Coronary artery (tissue), 2 donors: ENCODE measurements at regions not wholly inside any gene's neighbourhood (a gene's known extent, or its start where the extent isn't known, plus 50 kb on each side); places are given as distances from the start of the nearest gene placed in this dataset.

Source experiments
- DNase-seq: peaks from one replicate; pipeline ENCODE4 v3.0.0-alpha.2; 2017; ENCODE audit warnings: low spot score
- H3K27ac ChIP-seq, 2 donors: fragments of 200-600 bp; sonication (generic); one replicate each; pipeline ENCODE4 v1.5.1; 2016 to 2019
- H3K4me3 ChIP-seq: fragments of 200-600 bp; sonication (generic); 2 replicates; pipeline ENCODE4 v1.5.1; 2016; ENCODE audit warnings: mild to moderate bottlenecking, moderate library complexity
- TF ChIP-seq, protein P1 (sequence below): fragments of 200-600 bp; sonication (generic); IDR thresholded peaks from one replicate; pipeline ENCODE4 v1.5.1; 2019; ENCODE audit warnings: antibody characterized with exemption

DNA sequence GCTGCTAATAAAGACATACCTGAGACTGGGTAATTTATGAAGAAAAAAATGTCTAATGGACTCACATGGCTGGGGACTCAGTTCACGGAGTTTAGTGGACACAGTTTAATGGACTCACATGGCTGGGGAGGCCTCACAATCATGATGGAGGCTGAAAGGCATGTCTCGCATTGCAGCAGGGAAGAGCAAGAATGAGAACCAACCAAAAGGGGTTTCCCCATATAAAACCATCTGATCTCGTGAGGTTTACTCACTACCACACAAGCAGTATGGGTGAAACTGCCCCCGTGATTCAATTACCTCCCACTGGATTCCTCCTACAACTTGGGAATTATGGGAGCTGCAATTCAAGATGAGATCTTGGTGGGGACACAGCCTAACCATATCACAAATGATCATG is 1181.2 kb downstream of the PCDH9 start:
- no peak for DNase-seq
- TF ChIP-seq, protein P1, sequence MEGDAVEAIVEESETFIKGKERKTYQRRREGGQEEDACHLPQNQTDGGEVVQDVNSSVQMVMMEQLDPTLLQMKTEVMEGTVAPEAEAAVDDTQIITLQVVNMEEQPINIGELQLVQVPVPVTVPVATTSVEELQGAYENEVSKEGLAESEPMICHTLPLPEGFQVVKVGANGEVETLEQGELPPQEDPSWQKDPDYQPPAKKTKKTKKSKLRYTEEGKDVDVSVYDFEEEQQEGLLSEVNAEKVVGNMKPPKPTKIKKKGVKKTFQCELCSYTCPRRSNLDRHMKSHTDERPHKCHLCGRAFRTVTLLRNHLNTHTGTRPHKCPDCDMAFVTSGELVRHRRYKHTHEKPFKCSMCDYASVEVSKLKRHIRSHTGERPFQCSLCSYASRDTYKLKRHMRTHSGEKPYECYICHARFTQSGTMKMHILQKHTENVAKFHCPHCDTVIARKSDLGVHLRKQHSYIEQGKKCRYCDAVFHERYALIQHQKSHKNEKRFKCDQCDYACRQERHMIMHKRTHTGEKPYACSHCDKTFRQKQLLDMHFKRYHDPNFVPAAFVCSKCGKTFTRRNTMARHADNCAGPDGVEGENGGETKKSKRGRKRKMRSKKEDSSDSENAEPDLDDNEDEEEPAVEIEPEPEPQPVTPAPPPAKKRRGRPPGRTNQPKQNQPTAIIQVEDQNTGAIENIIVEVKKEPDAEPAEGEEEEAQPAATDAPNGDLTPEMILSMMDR = no peak

DNA sequence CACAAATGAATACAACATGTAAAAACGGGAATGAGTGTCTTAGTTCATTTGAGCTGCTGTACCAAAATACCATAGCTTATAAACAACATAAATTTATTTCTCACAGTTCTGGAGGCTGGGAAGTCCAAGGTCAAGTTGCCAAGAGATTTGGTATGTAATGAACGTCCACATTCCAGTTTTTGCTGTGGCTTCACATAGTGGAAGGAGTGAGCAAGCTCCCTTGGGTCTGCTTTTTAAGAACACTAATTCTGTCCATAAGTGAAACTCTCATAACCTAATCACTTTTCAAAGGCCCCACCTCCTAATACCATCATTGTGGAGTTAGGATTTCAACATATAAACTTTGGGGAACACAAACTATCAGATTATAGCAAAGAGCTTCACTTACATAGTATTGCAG is 1189.6 kb downstream of the PCDH9 start:
- no peak overlapping the region for H3K4me3 ChIP-seq
- TF ChIP-seq, protein P1 = no peak
- H3K27ac ChIP-seq = no peak overlapping the region
- DNase-seq = no peak

More for the DNA sequence above, 1181.2 kb downstream of the PCDH9 start:
- Histone ChIP-seq H3K27ac (no peak overlapping the region), H3K4me3 (no peak overlapping the region)

DNA sequence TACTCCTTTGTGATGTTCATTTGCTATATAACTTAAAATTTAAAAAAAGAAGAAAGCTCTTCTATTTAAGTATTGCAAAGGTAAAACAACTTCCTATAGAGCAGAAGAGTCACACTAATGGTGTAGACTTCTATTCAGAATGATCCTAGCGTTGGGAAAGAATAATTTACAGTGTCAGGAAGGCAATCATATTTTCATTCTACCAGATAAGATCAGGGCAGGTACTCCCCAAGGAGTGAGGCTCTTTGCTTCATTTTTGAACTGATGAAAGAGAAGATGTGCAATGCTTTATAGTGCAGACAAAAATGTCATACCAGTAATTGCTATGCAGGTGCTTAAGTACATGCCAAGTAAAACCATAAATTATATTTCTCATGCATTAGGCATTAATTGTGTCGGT is 1193.0 kb downstream of the PCDH9 start:
- Histone ChIP-seq H3K27ac (no peak overlapping the region), H3K4me3 (no peak overlapping the region)
- TF ChIP-seq, protein P1 = no peak
- no peak for DNase-seq

DNA sequence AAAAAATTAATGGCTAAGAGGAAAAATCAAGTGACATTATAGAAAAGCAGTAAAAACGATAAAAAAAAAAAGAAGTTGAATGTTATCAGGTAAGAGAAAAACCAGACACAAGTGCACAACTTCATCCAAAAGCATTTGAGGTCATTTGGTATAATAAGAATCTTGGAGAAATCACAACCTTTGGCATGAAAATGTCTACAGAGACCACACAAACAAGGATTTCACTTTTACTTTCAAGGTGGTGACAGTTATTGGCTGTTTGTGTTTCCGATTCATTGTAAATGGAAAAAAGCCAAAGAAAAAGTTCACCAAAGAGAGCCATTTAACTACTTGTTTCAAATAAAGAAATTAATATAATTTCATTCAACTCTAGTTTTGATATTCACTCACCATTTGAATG is 1193.5 kb downstream of the PCDH9 start:
- Histone ChIP-seq H3K27ac (no peak overlapping the region), H3K4me3 (no peak overlapping the region)
- no peak for DNase-seq
- TF ChIP-seq, protein P1 = no peak

DNA sequence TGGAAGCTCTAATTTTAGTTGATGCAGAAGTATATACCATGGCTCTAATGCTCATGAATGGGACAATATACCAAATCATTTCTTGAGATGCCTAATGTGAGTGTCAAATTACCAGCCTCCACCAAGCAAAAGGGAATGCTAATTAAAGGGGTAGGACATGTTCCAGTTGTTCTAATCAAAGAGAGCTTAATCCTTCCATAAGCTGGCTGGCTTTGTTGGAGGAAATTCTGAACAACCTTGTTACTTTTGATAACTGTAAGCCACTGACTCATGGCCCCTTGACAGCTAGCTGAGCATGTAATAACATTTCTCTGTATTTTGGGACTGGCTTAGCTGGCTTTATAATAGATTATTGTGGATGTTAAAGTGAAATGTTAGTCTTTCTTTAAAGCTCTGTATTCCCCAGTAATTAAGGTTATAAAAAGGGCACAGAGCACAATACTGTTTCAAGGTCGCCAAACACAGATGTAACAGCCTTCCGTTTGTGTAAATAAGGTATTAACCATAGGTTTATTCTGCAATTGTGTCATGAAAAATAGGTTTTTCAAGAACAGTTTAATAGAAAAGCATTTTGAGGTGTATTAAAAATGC is 1194.0 kb downstream of the PCDH9 start:
- H3K27ac ChIP-seq = no peak overlapping the region
- TF ChIP-seq, protein P1 = no peak
- H3K4me3 ChIP-seq = no peak overlapping the region
- no peak for DNase-seq

DNA sequence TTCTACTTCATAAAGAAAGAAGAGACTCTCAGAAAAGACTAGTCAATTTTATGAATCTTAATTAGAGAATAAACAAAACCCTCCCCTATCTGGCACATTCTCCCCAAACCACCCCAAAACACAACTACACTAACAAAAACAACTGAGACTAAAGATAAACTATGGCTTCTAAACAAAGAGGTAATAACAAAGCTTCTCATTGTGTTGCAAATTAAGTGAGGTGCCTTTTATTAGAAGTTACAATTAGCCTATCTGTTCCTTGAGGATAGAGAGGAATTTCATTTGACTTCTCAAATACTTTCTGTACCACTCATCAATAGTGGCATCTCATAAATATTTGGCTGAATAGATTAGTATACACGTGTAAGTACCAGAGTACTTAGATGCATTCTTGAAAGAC is 1196.2 kb downstream of the PCDH9 start:
- DNase-seq = no peak
- Histone ChIP-seq H3K4me3 (no peak overlapping the region), H3K27ac (no peak overlapping the region)
- TF ChIP-seq, protein P1 = no peak

DNA sequence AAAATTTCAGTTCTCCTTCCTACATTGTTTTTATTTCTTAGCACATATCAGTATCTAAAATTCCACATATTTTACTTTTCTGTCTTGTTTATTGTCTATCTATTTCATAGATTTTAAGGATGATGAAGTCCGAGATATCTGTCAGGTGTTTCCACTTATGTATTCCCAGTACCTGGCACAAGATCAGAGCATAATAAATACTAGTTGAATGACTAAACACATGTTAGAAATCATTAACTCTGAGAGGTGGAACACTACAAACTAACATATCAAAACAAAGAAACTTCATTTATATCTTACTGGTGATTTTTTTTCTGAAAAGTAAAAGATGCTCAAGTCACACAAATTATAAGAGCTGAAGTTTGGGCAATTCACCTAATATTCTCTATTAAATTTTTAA is 1208.3 kb downstream of the PCDH9 start:
- H3K4me3 ChIP-seq = no peak overlapping the region
- TF ChIP-seq, protein P1 = no peak
- no peak overlapping the region for H3K27ac ChIP-seq
- no peak for DNase-seq
